Adrenal gland (tissue), 5 donors: ENCODE measurements at regions not wholly inside any gene's neighbourhood (a gene's known extent, or its start where the extent isn't known, plus 50 kb on each side); places are given as distances from the start of the nearest gene placed in this dataset.

Experiments
- CTCF ChIP-seq, 6 experiments: fragments of 450-650 bp in 4 of 6; fragments of 200-600 bp in 2 of 6; sonication (generic) in 1 of 6; IDR thresholded peaks; 1 replicate in 5 of 6; 2 replicates in 1 of 6; pipeline versions ENCODE4 v1.5.1 to v1.8.0; 2016 to 2021; ENCODE audit warnings: antibody characterized with exemption in 6 of 6, mild to moderate bottlenecking in 2 of 6, moderate library complexity in 1 of 6
- POLR2A ChIP-seq, 2 donors: fragments of 450-650 bp; IDR thresholded peaks; one replicate each; pipeline ENCODE4 v1.6.1; 2017; ENCODE audit warnings: antibody characterized with exemption in 2 of 2, mild to moderate bottlenecking in 2 of 2, moderate library complexity in 1 of 2
- donor health status: DM: no; HTN: no; CAD: no.

GRCh38 chr1:95924684-95925083, 690.7 kb downstream of the RWDD3 start:
- no peak for TF ChIP-seq CTCF (IDR thresholded peaks at IDR 0.05)
- TF ChIP-seq POLR2A (IDR thresholded peaks at IDR 0.05): no peak
